Jurkat, Clone E6-1 (cell line): ENCODE measurements at regions not wholly inside any gene's neighbourhood (a gene's known extent, or its start where the extent isn't known, plus 50 kb on each side); places are given as distances from the start of the nearest gene placed in this dataset.
"Not testable (repeated sequence)": the region's sequence is repeated elsewhere in the genome, so short reads cannot be mapped to it uniquely, and the experiment has no call there.

Experiments used
- DNase-seq: peaks from one replicate; pipeline ENCODE4 v3.0.0-alpha.2; 2011; ENCODE audit warnings: low read depth, low spot score
- H3K4me3 ChIP-seq: 2 replicates; pipeline ENCODE4 v1.5.1; 2011; ENCODE audit warnings: mild to moderate bottlenecking, low read length, control low read depth, moderate library complexity

GRCh38 chr18:43978174-43978573, 700.9 kb upstream of the SYT4 start:
- no peak overlapping the region for H3K4me3 ChIP-seq
- DNase-seq: no peak

DNA sequence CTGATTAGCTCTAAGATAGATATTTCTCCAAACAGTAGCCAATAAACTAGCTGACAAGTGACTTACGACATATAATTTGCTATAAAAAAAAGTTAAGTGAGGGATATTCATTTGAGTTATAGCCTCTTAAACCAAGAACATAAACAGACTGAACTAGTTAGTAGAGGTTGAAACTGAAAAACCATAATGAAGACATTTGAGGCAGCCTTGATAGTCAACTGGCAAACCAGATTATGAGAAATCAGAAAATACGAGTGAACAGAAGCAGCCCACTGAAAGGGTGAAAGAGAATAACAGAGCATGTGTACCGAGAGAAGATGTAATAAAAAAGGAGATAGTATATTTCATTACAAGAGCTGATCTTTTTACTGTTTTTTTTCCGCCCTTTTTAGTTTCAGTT, 698.1 kb upstream of the SETBP1 start:
- H3K4me3 ChIP-seq: no peak overlapping the region
- DNase-seq: no peak

- not testable (repeated sequence) for H3K4me3 ChIP-seq, DNase-seq
These were observed 693.6 kb upstream of the SETBP1 start for GRCh38 chr18:43987061-43987460.

DNA sequence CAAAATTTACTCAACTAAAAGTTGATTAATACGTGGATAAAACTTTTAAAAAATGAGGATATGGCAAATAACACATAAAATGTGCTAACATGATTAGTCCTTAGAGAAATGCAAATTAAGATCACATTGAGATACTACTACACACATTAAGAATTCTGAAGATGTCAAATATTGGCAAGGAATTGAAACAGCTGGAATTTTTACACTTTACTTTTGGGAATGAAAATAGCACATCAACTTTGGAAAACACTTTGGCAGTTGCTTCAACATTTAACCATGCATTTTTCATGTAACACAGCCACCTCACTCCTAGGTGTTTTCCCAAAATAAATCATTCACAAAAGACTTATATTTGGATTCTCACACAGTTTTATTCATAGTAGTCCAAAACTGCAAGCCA, 687.9 kb upstream of the SETBP1 start:
- no peak overlapping the region for H3K4me3 ChIP-seq
- DNase-seq: no peak

DNA sequence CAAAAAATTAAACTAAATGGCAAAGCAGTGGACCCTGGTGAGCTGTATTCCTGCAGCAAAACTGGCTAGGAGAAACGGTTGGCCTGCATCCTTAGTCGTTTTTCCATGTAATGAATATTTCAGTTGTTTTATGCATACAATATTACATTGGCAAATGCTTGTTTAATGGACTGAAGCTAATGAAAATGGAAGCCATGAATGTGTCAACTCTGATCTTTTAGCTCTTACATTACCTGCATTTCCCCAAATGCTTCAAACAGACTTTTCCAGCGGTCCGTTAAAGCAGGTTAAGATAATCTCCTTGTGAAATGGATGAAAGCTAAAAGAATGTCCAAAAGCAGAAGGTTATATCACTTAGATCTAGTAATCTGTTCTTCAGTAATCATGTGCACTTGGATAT, 686.3 kb upstream of the SETBP1 start:
- no peak for DNase-seq
- H3K4me3 ChIP-seq: no peak overlapping the region

DNA sequence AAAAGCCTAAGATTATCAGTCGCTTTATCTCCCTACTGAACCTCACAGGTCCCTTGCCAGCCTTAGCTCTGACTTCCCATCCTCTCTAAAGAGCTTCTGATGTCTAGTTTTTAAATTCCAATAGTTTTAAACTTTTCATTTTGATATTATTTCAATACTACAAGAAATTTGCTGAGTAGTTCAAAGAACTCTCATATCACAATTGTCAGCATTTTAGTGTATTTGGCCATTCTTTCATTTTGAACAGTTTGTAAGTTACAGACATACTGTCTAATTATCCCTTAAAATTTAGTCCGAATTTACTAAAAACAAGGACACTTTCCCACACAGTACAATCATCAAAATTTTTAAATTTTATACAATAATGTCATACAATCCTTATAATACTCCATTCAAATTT, 666.8 kb upstream of the SETBP1 start:
- no peak for DNase-seq
- no peak overlapping the region for H3K4me3 ChIP-seq

- no peak for DNase-seq
- no peak overlapping the region for H3K4me3 ChIP-seq
These were observed 655.3 kb upstream of the SETBP1 start for GRCh38 chr18:44025421-44025820.

DNA sequence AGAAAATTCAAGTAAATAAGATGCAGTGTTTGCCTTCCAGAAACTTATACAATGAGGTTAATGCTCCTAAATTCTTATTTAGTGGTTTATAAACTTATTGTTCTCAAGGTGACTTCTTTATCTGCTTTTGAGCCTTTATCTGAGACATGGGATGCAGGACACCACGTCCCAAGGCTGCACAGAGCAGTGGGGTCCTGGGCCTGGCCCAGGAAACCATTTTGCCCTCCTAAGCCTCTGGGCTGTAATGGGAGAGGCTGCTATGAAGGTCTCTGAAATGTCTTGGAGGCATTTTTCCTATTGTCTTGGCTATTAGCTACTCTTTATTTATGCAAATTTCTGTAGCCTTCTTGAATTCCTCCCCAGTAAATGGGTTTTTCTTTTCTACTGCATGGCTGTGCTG, 652.6 kb upstream of the SETBP1 start:
- H3K4me3 ChIP-seq: no peak overlapping the region
- DNase-seq: no peak

- H3K4me3 ChIP-seq: no peak overlapping the region
- no peak for DNase-seq
These were observed 649.6 kb upstream of the SETBP1 start for GRCh38 chr18:44031063-44031462.

DNA sequence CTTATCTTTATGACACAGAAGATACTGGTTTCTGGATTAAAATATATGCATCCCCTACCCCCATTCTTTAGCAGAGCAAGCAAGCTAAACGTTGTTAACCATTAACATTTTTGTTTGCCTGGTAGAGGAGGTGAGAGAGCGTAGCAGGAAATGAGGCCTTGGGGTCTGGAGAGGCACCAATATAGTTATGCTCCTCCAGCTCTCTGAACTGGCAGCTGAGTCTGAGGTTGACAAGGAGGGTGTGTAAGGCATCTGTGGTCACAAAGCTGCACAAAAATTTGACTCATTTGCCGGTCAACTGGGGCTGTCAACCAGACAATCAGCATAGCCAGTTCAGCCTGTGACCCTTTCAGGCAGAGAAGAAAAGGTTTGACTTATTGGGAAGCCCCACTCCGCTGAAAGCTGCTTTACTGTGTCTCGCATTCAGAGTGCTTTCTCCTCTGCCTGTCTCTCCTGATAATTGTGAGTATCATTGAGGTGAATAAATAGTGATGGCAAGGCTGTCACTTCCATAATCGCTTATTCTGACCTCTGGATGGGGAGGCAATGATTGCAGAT, 647.5 kb upstream of the SETBP1 start:
- no peak overlapping the region for H3K4me3 ChIP-seq
- no peak for DNase-seq

DNA sequence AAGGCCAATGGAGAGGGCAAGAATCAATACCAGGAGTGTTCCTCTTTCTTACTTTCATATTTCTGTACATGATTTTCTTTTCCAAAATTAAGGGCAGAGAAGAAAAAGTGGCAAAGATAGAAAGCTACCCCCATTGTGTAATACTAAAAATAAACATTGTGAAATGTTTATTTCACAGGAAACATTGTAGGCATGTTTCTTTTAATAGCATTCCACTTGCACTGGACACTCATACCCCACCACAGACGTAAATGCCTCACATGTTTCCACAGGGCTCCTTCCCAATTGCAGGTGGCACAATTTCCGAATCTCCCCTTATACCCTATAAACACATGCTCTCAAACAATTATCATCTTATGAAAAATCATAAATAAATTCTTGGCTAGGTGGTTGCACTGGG, 645.1 kb upstream of the SETBP1 start:
- no peak overlapping the region for H3K4me3 ChIP-seq
- no peak for DNase-seq

- no peak overlapping the region for H3K4me3 ChIP-seq
- DNase-seq: no peak
These were observed 644.2 kb upstream of the SETBP1 start for GRCh38 chr18:44036501-44036900.

DNA sequence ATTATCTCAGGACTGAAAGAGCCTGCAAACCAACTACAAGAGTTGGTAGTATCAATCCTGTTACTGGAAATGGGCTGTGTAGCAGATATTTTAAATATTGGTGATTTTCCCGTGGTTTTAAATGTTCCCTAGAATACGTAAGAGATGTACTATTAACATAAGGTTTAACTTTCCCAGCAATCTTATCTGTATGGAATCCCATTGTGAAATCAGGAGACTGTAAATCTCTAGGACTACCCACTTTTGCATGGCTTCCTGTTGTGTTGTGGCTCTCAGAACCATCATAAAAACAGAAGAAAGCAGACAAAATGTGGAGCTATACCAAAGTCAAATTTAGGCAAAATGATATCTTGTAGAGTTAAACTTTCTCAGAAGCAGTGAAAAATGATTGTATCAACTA, 641.5 kb upstream of the SETBP1 start:
- no peak overlapping the region for H3K4me3 ChIP-seq
- DNase-seq: no peak

GRCh38 chr18:44039826-44040225, 640.9 kb upstream of the SETBP1 start:
- DNase-seq: no peak
- no peak overlapping the region for H3K4me3 ChIP-seq

- DNase-seq: no peak
- no peak overlapping the region for H3K4me3 ChIP-seq
These were observed 639.1 kb upstream of the SETBP1 start for GRCh38 chr18:44041553-44041952.

GRCh38 chr18:44041961-44042360, 638.7 kb upstream of the SETBP1 start:
- H3K4me3 ChIP-seq: no peak overlapping the region
- DNase-seq: no peak

DNA sequence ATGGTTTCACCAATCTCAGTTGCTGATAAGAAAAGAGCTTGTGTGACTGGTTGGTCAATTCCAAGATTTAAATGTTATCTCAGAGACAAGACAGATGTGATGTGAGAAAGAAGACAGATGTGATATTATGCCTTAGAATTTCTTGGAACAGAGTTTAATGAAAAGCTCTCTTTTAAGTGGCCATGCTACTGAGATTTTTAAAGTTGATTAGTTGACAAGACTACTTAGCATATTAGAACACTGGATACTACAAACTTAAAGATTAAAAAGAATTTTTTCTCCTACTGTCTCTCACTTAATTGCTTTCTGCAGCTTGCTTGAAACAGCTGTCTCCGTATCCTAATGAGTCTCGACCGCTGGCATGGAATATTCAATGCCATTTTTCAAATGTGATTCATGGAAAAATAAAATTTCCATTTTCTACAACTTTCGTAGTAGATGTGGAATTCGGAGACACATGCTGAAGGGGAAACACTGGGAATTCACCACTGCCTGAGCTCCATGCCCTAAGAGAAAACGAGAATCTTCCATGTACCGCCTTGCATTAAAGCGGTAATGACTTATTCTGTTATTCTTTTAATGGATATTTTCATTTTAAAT, 634.2 kb upstream of the SETBP1 start:
- DNase-seq: no peak
- H3K4me3 ChIP-seq: no peak overlapping the region

DNA sequence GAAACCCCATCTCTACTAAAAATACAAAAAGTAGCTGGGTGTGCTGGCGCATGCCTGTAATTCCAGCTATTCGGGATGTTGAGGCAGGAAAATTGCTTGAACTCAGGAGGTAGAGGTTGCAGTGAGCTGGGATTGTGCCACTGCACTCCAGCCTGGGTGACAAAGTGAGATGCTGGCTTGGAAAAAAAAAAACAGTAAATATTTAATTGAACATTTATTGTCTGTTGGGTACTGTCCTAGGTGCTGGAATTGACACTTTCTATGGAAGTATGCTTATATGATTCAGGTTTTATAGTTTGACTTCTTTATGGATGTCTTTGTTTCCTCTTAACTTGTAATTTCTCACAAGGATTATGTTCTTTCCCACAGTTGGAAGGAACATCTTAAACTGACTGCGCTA, 633.1 kb upstream of the SETBP1 start:
- no peak overlapping the region for H3K4me3 ChIP-seq
- no peak for DNase-seq

DNA sequence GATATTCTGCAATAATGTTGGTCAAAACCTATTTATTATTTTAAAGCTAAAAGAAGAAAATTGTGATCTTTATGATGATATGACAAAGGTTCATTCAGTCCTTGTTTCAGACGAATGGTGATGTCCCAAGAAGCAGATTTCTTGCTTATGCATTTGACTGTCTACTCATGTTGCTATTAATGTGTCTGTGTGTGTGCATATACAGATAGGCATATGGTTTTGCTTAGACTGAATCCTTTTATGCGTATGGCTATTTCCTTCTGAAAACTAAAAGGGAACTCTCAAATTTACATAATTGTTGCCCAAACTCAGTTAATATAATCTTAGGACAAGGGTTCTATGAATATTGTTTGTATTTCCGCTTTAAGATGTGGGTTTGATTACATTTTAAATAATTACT, 632.3 kb upstream of the SETBP1 start:
- DNase-seq: no peak
- H3K4me3 ChIP-seq: no peak overlapping the region

- no peak overlapping the region for H3K4me3 ChIP-seq
- DNase-seq: no peak
These were observed 631.8 kb upstream of the SETBP1 start for GRCh38 chr18:44048846-44049245.

- no peak for DNase-seq
- no peak overlapping the region for H3K4me3 ChIP-seq
These were observed 629.7 kb upstream of the SETBP1 start for GRCh38 chr18:44051026-44051425.

DNA sequence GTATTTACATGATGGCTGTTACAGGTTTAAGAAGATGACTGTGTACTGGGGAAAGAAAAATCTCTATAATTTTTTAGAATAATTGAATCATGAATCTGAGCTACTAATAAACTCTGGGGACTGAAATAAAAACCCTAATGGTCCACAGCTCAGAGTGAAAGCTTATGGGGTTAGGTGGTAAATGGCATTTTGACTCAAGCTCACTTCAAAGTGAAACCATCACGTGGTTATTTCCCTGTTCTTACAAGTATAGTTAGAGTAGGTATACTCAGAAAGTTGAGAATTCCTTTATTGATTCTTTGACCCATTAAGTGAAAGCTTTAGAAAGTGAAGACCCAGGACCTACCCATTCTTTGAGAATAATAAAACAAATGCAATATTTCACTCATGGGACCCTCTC, 626.2 kb upstream of the SETBP1 start:
- no peak overlapping the region for H3K4me3 ChIP-seq
- DNase-seq: no peak
